MM.1S (cell line): ENCODE measurements at regions not wholly inside any gene's neighbourhood (a gene's known extent, or its start where the extent isn't known, plus 50 kb on each side); places are given as distances from the start of the nearest gene placed in this dataset.

Experiments used
- DNase-seq: peaks from one replicate; pipeline ENCODE4 v3.0.0-alpha.2; 2015
- H2AFZ ChIP-seq: fragments of 300-600 bp; sonication (generic); 2 replicates; pipeline ENCODE4 v1.6.0; 2016; ENCODE audit warnings: antibody characterized with exemption, low read length
- H3F3A ChIP-seq: fragments of 300-600 bp; sonication (generic); 2 replicates; pipeline ENCODE4 v1.6.1; 2016; ENCODE audit warnings: mild to moderate bottlenecking, antibody characterized with exemption, low read length, moderate library complexity, mixed read lengths; ENCODE audit not compliant: insufficient read depth
- H3K27ac ChIP-seq: fragments of 300-600 bp; sonication (generic); 2 replicates; pipeline ENCODE4 v1.5.1; 2016; ENCODE audit warnings: mild to moderate bottlenecking, low read length
- H3K27me3 ChIP-seq: fragments of 300-600 bp; sonication (generic); replicated peaks from 2 replicates; pipeline ENCODE4 v1.6.0; 2016; ENCODE audit warnings: low read length; ENCODE audit not compliant: insufficient read depth
- H3K36me3 ChIP-seq: fragments of 300-600 bp; sonication (generic); replicated peaks from 2 replicates; pipeline ENCODE4 v1.6.1; 2016; ENCODE audit warnings: mild to moderate bottlenecking, low read length, mixed read lengths; ENCODE audit not compliant: insufficient read depth
- H3K4me1 ChIP-seq: fragments of 300-600 bp; sonication (generic); 2 replicates; pipeline ENCODE4 v1.6.1; 2016; ENCODE audit warnings: low read length, mixed read lengths
- H3K4me2 ChIP-seq: fragments of 300-600 bp; sonication (generic); 2 replicates; pipeline ENCODE4 v1.6.0; 2016; ENCODE audit warnings: low read depth, low read length
- H3K4me3 ChIP-seq: fragments of 300-600 bp; sonication (generic); 2 replicates; pipeline ENCODE4 v1.5.1; 2016; ENCODE audit warnings: low read length, mixed read lengths
- H3K79me2 ChIP-seq: fragments of 300-600 bp; sonication (generic); 2 replicates; pipeline ENCODE4 v1.6.1; 2016; ENCODE audit warnings: mixed run types, low read length, mixed read lengths
- H3K9ac ChIP-seq: fragments of 300-600 bp; sonication (generic); 2 replicates; pipeline ENCODE4 v1.6.1; 2016; ENCODE audit warnings: low read length, mixed read lengths
- H3K9me2 ChIP-seq: fragments of 300-600 bp; sonication (generic); replicated peaks from 2 replicates; pipeline ENCODE4 v1.6.1; 2016; ENCODE audit warnings: mild to moderate bottlenecking, low read length, mixed read lengths; ENCODE audit not compliant: insufficient read depth
- H3K9me3 ChIP-seq: fragments of 300-600 bp; sonication (generic); replicated peaks from 2 replicates; pipeline ENCODE4 v1.6.1; 2016; ENCODE audit warnings: mild to moderate bottlenecking, low read length, mixed read lengths; ENCODE audit not compliant: insufficient read depth
- H4K20me1 ChIP-seq: fragments of 300-600 bp; sonication (generic); 2 replicates; pipeline ENCODE4 v1.6.1; 2016; ENCODE audit warnings: mild to moderate bottlenecking, low read length, moderate library complexity, mixed read lengths; ENCODE audit not compliant: insufficient read depth
- CTCF ChIP-seq: fragments of 300-600 bp; sonication (generic); IDR thresholded peaks from 2 replicates; pipeline ENCODE4 v1.5.1; 2016; ENCODE audit warnings: antibody characterized with exemption, low read length, mixed read lengths
- EZH2 ChIP-seq: fragments of 300-600 bp; sonication (generic); optimal IDR thresholded peaks from 2 replicates; pipeline ENCODE3; 2017; ENCODE audit warnings: low read depth, mild to moderate bottlenecking, antibody characterized with exemption, low read length, mixed read lengths
- EZH2phosphoT487 ChIP-seq: fragments of 300-600 bp; sonication (generic); IDR thresholded peaks from 2 replicates; pipeline ENCODE4 v1.6.1; 2018; ENCODE audit warnings: antibody characterized with exemption, low read length

GRCh38 chr13:100854006-100854405 lies 179.4 kb upstream of the TMTC4 start:
- Histone ChIP-seq H3K4me1 (no peaks in the 10 kb centered on the region), H3K36me3 (no peaks in the 10 kb centered on the region), H2AFZ (no peak overlapping the region), H3K4me3 (no peak overlapping the region), H3K79me2 (no peaks in the 10 kb centered on the region), H3K27me3 (no peaks in the 10 kb centered on the region), H3K4me2 (no peak overlapping the region), H3K27ac (no peak overlapping the region), H3K9ac (no peak overlapping the region), H3K9me2 (no peaks in the 10 kb centered on the region), H3K9me3 (no peaks in the 10 kb centered on the region), H3F3A (no peaks in the 10 kb centered on the region), H4K20me1 (no peaks in the 10 kb centered on the region)
- TF ChIP-seq CTCF: no peak
- no peak for TF ChIP-seq EZH2
- TF ChIP-seq EZH2phosphoT487: no peak
- DNase-seq: no peak

GRCh38 chr13:100853434-100853833 lies 178.8 kb upstream of the TMTC4 start:
- H3K9me2 ChIP-seq: no peaks in the 10 kb centered on the region
- no peak for DNase-seq

GRCh38 chr13:100852146-100852545 lies 177.6 kb upstream of the TMTC4 start:
- Histone ChIP-seq H3K4me3 (no peak overlapping the region), H3K9ac (no peak overlapping the region), H3K4me2 (no peak overlapping the region), H3K27ac (no peak overlapping the region), H3K36me3 (no peaks in the 10 kb centered on the region), H3K27me3 (no peaks in the 10 kb centered on the region), H3K9me2 (no peaks in the 10 kb centered on the region), H3K79me2 (no peaks in the 10 kb centered on the region), H2AFZ (no peak overlapping the region), H3K9me3 (no peaks in the 10 kb centered on the region), H3K4me1 (no peaks in the 10 kb centered on the region), H3F3A (no peaks in the 10 kb centered on the region), H4K20me1 (no peaks in the 10 kb centered on the region)
- DNase-seq: no peak
- TF ChIP-seq CTCF: no peak
- no peak for TF ChIP-seq EZH2phosphoT487
- TF ChIP-seq EZH2: no peak

More at GRCh38 chr13:100853434-100853833, 178.8 kb upstream of the TMTC4 start:
- Histone ChIP-seq H3K27me3 (no peaks in the 10 kb centered on the region), H3K79me2 (no peaks in the 10 kb centered on the region), H3K36me3 (no peaks in the 10 kb centered on the region), H4K20me1 (no peaks in the 10 kb centered on the region), H3K27ac (no peak overlapping the region), H3K9ac (no peak overlapping the region), H3K4me3 (no peak overlapping the region), H3F3A (no peaks in the 10 kb centered on the region), H3K4me1 (no peaks in the 10 kb centered on the region), H3K9me3 (no peaks in the 10 kb centered on the region), H2AFZ (no peak overlapping the region), H3K4me2 (no peak overlapping the region)
- TF ChIP-seq EZH2 (no peak), EZH2phosphoT487 (no peak), CTCF (no peak)
